ENCODE measurements at regions not wholly inside any gene's neighbourhood (a gene's known extent, or its start where the extent isn't known, plus 50 kb on each side); places are given as distances from the start of the nearest gene placed in this dataset.
"Not testable (repeated sequence)": the region's sequence is repeated elsewhere in the genome, so short reads cannot be mapped to it uniquely, and the experiment has no call there.

GRCh38 chr7:136104269-136104603 lies 127.1 kb upstream of the MTPN start:
- Histone ChIP-seq H3K79me2 (ENCODE audit: low read length) (no peaks in the 10 kb centered on the region), H3K9me3 (ENCODE audit: low read length) (no peaks in the 10 kb centered on the region), H2AFZ (ENCODE audit: low read length) (no peak overlapping the region), H3F3A (ENCODE audit: low read length, unreplicated experiment) (no peaks in the 10 kb centered on the region), H3K4me2 (ENCODE audit: low read length) (no peak overlapping the region), H3K4me1 (ENCODE audit: insufficient read depth, low read length) (no peaks in the 10 kb centered on the region), H3K27ac (ENCODE audit: low read length) (no peak overlapping the region), H3K27me3 (ENCODE audit: low read length) (peaks cover 16% of the 10 kb centered on the region), H3K4me3 (ENCODE audit: low read length) (no peak overlapping the region), H3K9me2 (replicated peaks; ENCODE audit: low read length) (no peaks in the 10 kb centered on the region), H3K36me3 (ENCODE audit: low read depth, low read length) (no peaks in the 10 kb centered on the region), H4K20me1 (ENCODE audit: low read length) (no peaks in the 10 kb centered on the region), H3K9ac (ENCODE audit: low read length) (no peak overlapping the region)
- DNase-seq (no peak), ATAC-seq (no peak)
- no TSS peak for BruUV-seq (replicated peaks)
- intact Hi-C loops (cut with micrococcal nuclease), result no loop called here
- TF ChIP-seq EZH2 (IDR thresholded peaks at IDR 0.05; ENCODE audit: low read length, unreplicated experiment) (no peak), EZH2phosphoT487 (IDR thresholded peaks at IDR 0.05; ENCODE audit: borderline replicate concordance, low read length) (no peak), CTCF (conservative IDR thresholded peaks at IDR 0.05; ENCODE audit: low read depth, low read length) (no peak)
- CTCF ChIA-PET, result no interaction called here
- POLR2A ChIA-PET (ENCODE audit: unreplicated experiment), result no interaction called here

- Histone ChIP-seq H3K27ac (ENCODE audit: low read length) (no peak overlapping the region), H4K20me1 (ENCODE audit: low read length) (no peaks in the 10 kb centered on the region), H3K27me3 (ENCODE audit: low read length) (peaks cover 16% of the 10 kb centered on the region), H2AFZ (ENCODE audit: low read length) (no peak overlapping the region), H3K9ac (ENCODE audit: low read length) (no peak overlapping the region), H3K9me2 (replicated peaks; ENCODE audit: low read length) (no peaks in the 10 kb centered on the region), H3K4me3 (ENCODE audit: low read length) (no peak overlapping the region), H3K4me2 (ENCODE audit: low read length) (no peak overlapping the region), H3F3A (ENCODE audit: low read length, unreplicated experiment) (no peaks in the 10 kb centered on the region), H3K9me3 (ENCODE audit: low read length) (no peaks in the 10 kb centered on the region), H3K4me1 (ENCODE audit: insufficient read depth, low read length) (no peaks in the 10 kb centered on the region), H3K79me2 (ENCODE audit: low read length) (no peaks in the 10 kb centered on the region), H3K36me3 (ENCODE audit: low read depth, low read length) (no peaks in the 10 kb centered on the region)
- CTCF ChIA-PET, result no interaction called here
- no peak for TF ChIP-seq EZH2 (IDR thresholded peaks at IDR 0.05; ENCODE audit: low read length, unreplicated experiment)
- no peak for TF ChIP-seq CTCF (conservative IDR thresholded peaks at IDR 0.05; ENCODE audit: low read depth, low read length)
- TF ChIP-seq EZH2phosphoT487 (IDR thresholded peaks at IDR 0.05; ENCODE audit: borderline replicate concordance, low read length), result no peak
- DNase-seq, result no peak
- no peak for ATAC-seq
- intact Hi-C loops (cut with micrococcal nuclease), result no loop called here
- POLR2A ChIA-PET (ENCODE audit: unreplicated experiment), result no interaction called here
- no TSS peak for BruUV-seq (replicated peaks)
Measured at GRCh38 chr7:136103545-136104268, 126.5 kb upstream of the MTPN start.

- ATAC-seq (no peak), DNase-seq (no peak)
- Histone ChIP-seq H3K4me2 (ENCODE audit: low read length) (no peak overlapping the region), H2AFZ (ENCODE audit: low read length) (no peak overlapping the region), H3K9me2 (replicated peaks; ENCODE audit: low read length) (no peaks in the 10 kb centered on the region), H3F3A (ENCODE audit: low read length, unreplicated experiment) (no peaks in the 10 kb centered on the region), H3K27ac (ENCODE audit: low read length) (no peak overlapping the region), H3K36me3 (ENCODE audit: low read depth, low read length) (no peaks in the 10 kb centered on the region), H3K4me1 (ENCODE audit: insufficient read depth, low read length) (no peaks in the 10 kb centered on the region), H3K79me2 (ENCODE audit: low read length) (no peaks in the 10 kb centered on the region), H3K27me3 (ENCODE audit: low read length) (peaks cover 16% of the 10 kb centered on the region), H3K9me3 (ENCODE audit: low read length) (no peaks in the 10 kb centered on the region), H3K9ac (ENCODE audit: low read length) (no peak overlapping the region), H3K4me3 (ENCODE audit: low read length) (no peak overlapping the region), H4K20me1 (ENCODE audit: low read length) (no peaks in the 10 kb centered on the region)
- ChIA-PET POLR2A (ENCODE audit: unreplicated experiment) (no interaction called here), CTCF (no interaction called here)
- BruUV-seq (replicated peaks), result no TSS peak
- TF ChIP-seq CTCF (conservative IDR thresholded peaks at IDR 0.05; ENCODE audit: low read depth, low read length) (no peak), EZH2phosphoT487 (IDR thresholded peaks at IDR 0.05; ENCODE audit: borderline replicate concordance, low read length) (no peak), EZH2 (IDR thresholded peaks at IDR 0.05; ENCODE audit: low read length, unreplicated experiment) (no peak)
- intact Hi-C loops (cut with micrococcal nuclease), result no loop called here
Measured at GRCh38 chr7:136102881-136103280, 125.7 kb upstream of the MTPN start.

- H3K9me3 ChIP-seq (ENCODE audit: low read length); POLR2A ChIA-PET (ENCODE audit: unreplicated experiment); H3K4me1 ChIP-seq (ENCODE audit: insufficient read depth, low read length); H3K79me2 ChIP-seq (ENCODE audit: low read length); H4K20me1 ChIP-seq (ENCODE audit: low read length); CTCF ChIA-PET; H3K4me2 ChIP-seq (ENCODE audit: low read length); intact Hi-C loops (cut with micrococcal nuclease); H3K9me2 ChIP-seq (replicated peaks; ENCODE audit: low read length); H3F3A ChIP-seq (ENCODE audit: low read length, unreplicated experiment); H3K27ac ChIP-seq (ENCODE audit: low read length); H3K36me3 ChIP-seq (ENCODE audit: low read depth, low read length); ATAC-seq; H3K4me3 ChIP-seq (ENCODE audit: low read length); H2AFZ ChIP-seq (ENCODE audit: low read length); DNase-seq; H3K9ac ChIP-seq (ENCODE audit: low read length); BruUV-seq (replicated peaks): not testable (repeated sequence)
- peaks cover 18% of the 10 kb centered on the region for H3K27me3 ChIP-seq (ENCODE audit: low read length)
Measured at GRCh38 chr7:136092714-136093113, 115.6 kb upstream of the MTPN start.
